Endothelial cell of hepatic sinusoid (primary cell): ENCODE measurements at regions not wholly inside any gene's neighbourhood (a gene's known extent, or its start where the extent isn't known, plus 50 kb on each side); places are given as distances from the start of the nearest gene placed in this dataset.

Experiments
- in situ Hi-C: cut with HindIII; loops from 2 replicates; pipeline ENCODE4 v1.10.0; 2017; ENCODE audit warnings: low sequenced_read_pairs

DNA sequence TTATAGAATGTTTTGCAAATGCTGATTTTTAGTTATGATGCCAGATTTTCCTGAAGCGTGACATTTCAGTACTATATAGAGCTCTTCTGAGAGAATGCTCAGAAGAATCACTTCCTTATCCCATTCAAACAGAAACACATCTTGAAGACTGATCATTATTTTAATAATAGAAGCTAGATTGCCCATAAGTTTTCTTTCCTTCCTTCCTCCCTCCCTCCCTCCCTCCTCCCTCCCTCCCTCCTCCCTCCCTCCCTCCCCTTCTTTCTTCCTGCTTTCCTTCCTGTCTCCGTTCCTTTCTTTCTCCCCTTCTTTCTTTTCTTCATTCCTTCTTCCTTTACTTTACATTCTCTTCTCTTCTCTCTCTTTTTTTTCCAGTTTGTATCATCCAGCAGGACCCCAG, 767.4 kb downstream of the IRX1 start:
- in situ Hi-C loops, result no loop called here

DNA sequence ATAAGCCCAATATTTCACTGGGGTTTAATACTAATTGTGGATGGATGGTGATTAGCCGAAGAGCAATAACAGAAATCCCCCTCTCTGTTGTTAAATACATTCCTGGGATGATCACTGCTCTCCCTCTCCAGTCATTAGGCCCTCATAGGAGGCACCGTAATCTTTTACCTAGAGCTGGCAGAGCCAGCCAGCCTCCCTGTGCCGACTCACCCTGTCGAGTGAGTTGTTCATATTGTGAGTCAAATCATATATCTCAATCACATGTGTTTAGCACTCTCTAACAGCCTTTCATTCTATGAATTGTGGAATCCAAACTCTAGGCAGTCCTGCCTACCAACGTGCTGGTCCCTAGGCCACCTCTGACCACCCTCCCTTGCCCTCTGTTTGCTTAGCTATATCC, 771.0 kb downstream of the IRX1 start:
- in situ Hi-C loops, result no loop called here

DNA sequence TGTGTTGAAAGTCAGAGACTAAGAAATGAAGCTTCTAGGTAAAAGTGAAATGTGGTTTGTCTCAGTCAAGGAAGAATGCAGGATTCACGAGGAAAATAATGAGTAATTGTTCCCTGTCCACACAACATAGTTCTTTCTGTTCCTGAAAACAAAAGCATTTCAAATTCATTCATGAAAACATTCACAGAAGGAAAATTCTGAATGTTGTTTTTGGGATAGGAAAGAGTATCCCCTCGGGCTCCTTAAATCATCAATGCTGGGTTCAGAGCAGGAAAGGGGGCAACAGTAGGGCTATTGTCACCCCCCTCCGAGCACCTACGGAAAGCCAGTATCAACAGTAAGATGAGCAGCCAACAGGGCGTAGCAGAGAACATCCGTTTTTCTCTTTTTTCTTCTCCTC, 769.9 kb upstream of the ADAMTS16 start:
- in situ Hi-C loops, result no loop called here

DNA sequence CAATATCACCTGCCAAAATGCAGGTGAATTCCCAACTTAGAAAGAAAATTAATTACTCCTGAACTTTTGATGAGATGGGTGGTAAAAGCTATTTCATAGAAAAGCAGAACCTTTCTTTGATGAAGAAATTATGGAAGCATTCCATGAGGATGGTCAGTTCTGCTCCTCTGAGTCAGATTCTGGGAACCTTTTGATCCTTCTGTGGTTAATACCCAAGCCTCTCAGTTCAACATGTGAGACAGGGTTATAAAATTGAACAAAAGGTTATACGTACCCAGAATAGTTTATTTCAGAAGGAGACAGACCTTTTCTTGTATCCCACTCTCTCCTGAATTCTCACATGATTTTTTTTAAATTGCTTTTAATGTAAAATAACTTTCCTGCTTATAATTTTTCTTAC, 767.6 kb upstream of the ADAMTS16 start:
- in situ Hi-C loops, result no loop called here

DNA sequence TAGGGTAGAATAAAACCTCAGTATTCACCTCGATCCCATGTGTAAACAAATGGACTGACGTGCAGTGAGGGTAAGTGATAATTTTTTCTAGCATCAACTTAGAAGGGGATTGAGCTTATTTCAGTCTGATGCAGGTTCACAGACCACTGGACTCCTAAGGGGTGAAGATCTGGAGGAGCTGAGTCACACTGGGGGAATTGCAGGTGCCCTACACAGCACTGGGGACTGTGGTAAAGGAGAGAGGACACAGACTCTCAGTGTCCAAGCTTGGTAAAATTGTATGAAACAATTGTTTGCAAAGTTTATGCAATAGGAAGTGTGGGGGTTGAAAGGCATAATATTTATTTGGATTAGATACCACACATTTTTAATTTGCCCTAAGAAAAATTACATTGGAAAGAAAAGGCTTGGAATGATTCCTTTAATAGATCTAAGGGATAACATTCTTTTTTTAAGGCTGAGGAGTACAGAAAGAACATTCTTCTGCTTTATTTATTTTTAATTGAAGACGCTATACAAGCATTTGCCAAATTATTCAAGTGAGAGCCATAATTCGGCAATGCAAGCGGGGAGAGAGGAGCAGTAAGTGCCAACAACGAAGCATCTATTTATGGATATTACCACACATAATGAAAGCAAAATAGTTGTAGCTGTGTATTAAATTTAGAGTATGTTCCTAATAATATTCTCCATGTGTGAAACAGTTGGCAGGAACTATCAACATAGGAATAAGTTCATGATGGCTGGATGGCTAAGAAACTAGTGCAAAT, 766.9 kb upstream of the ADAMTS16 start:
- in situ Hi-C loops, result no loop called here

DNA sequence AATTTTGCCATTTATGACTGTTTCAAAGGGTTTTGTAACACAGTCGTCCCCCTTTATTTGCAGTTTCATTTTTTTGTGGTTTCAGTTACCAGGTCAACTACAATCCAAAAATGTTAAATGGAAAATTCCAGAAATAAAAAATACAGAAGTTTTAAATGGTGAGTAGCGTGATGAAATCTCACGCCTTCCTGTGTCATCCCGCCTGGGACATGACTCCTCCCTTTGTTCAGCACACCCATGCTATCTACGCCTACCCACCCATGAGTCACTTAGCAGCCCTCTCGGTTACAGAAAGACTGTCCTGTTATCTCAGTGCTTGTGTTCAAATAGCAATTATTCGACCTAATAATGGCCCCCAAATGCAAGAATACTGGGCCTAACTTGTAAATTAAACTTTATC, 765.3 kb upstream of the ADAMTS16 start:
- in situ Hi-C loops, result loop anchor here (5.0 kb wide), 1 partner anchor 37 kb away; no protein-coding TSS in a partner anchor

DNA sequence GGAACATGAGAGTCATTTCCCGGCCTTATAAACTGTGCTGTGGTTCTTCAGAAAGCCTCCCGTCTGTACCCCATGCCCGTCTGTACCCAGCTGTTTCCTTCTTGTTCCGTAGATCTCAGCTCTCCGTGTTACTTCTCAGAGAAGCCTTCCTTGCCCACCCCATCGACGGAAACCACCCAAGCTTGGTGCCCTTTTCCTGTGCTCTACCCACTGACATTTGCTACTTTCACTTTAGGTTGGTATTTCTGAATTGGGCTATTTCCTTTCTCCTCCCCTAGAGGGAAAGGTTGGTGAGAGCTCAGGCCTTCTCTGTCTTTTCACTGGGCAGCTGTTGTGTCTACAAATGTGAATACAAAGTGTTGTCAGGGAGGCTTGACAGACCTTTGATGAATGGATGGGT, 764.5 kb upstream of the ADAMTS16 start:
- in situ Hi-C loops, result loop anchor here (5.0 kb wide), 1 partner anchor 37 kb away; no protein-coding TSS in a partner anchor

DNA sequence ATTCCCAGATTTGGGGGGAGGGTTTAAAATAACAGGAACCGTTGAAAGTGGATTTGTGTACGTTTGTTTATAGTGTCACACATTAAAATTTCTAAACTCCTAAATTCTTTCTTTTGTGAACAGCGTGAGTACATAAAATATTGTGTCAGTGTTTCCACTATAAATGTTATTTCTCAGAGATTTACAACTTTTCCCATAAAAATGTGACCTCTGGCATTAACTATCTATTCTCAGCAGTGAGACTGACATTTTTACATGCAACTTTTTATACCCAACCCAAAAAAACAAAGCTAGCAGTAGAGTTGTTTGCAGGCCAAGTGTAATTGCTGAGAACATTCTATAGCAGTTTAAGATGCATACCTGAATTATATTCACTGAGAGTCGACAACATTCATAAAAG, 757.0 kb upstream of the ADAMTS16 start:
- in situ Hi-C loops, result no loop called here

DNA sequence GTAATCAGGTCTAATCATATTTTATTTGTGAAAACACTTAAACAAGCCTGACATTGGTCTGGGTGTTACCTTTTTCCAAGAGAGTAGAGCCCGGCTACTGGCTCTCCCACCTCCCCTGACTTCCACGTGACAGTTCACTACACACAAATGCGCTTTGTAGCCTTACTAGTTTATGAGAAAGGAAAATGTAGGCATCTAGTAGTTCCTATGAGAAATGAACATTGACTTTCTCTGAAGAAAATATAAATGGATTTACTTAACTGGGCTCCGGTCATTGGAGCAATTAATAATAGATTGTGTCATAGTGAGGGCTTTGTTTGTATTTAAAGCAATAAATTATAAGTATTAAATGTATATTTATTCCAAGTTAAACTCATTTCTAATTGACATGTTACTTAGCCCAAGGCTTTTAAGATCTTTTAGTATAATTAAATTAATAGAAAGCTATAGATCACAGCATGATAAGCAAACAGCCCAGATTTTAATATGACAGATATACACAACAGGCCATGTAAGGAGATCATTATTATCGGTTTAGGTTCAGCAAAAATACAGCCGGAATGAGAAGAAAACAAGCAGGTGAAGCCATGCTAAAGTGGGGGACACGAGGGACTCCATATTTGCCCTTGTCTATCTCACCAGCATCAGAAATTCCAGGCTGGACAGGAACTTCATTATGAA, 756.5 kb upstream of the ADAMTS16 start:
- in situ Hi-C loops, result no loop called here

DNA sequence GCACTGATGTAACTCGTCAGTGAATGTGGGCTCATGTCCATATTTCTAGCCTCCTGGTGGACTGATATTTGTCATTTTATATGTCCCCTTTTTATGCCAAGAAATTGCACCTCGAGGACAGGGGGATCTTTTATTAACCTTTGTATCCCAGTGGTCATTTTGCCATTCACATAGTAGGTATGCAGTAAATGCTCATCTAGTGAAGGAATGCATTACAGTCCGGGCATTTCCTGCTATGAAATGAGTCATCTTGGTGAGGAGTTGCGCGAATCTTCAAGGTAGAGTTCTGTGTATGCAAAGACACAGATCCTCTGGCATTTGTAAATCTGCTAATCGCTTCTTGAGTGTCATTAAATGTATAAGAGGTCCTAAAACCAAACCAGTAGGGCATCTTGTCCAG, 755.5 kb upstream of the ADAMTS16 start:
- in situ Hi-C loops, result no loop called here

DNA sequence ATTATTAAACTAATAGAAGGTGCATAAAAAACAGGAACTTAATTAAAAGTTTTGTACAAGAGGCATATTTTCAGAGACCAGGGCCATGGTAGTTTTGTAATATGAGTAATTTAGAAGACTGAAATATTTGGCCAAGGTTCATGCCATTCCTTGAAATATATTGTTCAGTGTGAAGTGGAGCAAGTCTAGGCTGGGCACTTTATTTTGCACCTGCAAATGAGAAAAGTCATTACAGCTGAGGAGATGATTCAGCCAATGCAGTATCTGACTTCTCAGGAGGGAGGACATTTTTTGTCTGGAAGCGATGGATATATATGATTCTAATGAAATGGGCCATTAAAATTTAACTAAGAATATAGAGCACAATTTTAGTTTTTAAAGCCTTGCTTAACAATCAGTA, 754.0 kb upstream of the ADAMTS16 start:
- in situ Hi-C loops, result no loop called here

DNA sequence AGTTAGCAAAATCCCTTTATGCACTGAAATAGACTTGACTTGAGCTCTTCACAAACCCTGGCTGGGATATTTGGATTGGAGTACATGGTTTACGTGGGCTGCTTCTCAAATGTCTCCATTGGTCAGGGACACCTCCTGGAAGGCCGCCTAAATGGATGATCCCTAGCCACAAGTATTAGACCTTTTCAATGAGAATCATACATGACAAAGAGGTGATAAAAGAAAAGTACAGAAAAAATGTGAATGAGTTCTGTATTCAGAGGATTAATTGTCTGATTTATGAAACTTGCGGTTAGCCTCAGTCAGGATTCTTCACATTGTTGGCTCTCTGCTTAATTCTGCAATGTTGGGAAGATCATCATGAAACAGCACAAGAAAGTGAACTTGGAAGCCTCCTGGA, 752.8 kb upstream of the ADAMTS16 start:
- in situ Hi-C loops, result no loop called here

DNA sequence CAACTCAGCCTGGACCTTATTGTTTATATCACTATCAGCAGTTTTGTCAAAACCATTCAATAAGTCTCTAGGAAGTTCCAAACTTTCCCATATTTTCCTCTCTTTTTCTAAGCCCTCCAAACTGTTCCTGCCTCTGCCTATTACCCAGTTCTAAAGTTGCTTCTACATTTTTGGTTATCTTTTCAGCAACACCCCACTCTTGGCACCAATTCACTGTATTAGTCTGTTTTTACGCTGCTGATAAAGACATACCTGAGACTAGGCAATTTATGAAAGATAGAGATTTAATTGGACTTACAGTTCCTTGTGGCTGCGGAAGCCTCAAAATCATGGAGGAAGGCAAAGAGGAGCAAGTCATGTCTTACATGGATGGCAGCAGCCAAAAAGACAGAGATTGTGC, 744.4 kb upstream of the ADAMTS16 start:
- in situ Hi-C loops, result no loop called here

DNA sequence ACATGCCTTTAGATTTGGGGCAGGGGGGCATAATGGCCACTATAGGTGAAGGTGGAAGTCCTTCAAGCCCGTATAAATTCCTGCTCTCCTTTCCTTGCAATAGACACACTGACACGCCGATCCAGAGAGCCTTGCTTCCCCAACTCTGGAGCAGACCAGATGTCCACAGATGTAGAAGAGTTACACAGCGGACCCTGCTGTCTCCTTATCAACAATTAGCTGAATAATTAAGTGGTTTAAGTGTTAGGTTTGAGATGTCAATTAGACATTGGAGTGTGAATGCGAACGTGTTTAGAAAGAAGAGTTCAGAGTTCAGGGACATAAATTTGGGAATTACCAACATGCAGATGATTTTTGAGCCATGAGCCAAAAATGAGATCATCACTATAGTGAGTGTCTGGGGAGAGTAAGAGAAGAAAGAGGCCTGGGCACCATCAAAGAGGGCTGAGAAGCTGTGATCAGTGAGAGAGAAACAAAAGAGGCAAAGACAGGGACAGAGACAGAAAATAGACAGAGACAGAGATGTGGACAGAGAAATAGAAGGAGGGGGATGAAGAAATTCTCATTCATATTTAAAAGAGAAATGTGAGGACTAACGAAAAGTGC, 734.4 kb upstream of the ADAMTS16 start:
- in situ Hi-C loops, result no loop called here

DNA sequence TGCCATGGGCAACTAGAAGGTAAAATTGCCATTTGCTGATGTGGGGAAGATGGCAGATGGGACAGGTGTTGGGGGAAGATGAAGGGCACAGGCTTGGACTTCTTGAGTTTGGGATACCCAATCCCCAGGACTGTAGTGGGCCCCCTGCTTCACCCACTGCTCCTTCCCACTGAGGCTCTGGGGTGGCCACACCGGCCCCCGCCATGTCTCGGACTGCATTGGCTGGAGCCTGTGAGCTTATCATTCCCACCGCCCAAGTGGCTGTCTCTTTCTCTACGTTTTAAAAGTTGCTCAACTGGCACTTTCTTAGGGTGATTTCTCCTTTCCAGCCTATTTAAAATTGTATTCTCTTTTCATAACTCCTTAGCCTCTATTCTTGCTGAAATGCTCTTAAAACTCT, 730.0 kb upstream of the ADAMTS16 start:
- in situ Hi-C loops, result loop anchor here (5.0 kb wide), 1 partner anchor 33 kb away; no protein-coding TSS in a partner anchor

DNA sequence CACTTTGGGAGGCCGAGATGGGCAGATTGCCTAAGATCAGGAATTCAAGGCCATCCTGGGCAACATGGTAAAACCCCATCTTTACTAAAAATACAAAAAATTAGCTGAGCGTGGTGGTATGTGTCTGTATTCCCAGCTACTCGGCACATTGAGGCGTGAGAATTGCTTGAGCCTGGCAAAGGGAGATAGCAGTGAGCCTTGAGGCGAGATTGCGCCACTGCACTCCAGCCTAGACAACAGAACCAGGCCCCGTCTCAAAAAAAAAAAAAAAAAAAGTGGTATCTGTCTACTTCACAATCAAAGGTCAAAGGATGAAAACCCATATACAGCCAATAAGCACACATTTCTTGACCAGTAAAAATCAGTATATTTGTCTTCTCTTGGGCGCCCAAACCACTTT, 728.5 kb upstream of the ADAMTS16 start:
- in situ Hi-C loops, result loop anchor here (5.0 kb wide), 1 partner anchor 34 kb away; no protein-coding TSS in a partner anchor

DNA sequence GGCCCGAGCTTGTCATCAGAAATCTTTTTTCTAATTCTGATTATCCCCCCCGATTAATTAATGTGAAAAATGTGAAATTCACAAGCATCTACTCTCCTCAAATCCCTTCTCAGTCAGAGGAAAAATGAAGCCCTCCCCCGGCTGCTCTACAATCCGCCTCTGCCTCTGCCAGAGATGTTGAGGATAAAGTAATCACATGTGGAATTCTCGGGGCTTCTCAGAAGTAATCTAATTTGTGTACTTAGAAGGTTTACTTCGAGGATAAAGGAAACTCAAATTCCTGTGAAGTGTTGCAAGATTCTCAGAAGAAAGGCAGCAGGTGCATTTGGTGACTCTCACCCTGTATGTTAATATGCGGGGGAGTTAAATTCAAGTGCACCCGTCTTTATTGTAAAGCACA, 726.1 kb upstream of the ADAMTS16 start:
- in situ Hi-C loops, result loop anchor here (5.0 kb wide), 1 partner anchor 37 kb away; no protein-coding TSS in a partner anchor

DNA sequence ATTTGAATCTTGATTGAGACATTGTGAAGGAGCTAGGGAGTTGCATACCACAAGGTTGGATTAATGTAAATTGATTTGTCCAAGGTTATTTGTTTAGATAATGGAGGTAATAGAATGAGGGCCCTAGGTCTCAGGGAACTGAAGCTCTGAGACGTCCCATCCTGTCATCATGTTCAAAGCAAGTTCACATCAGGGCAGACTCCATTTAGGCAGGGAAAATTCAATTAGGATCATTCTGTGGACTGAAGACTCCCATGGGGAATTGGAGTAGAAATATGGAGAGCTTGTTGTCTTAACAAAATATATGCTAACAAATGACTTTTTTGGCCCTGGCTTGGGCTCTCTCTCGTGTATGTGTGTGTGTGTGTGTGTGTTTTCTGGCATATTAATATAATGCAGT, 722.0 kb upstream of the ADAMTS16 start:
- in situ Hi-C loops, result no loop called here

DNA sequence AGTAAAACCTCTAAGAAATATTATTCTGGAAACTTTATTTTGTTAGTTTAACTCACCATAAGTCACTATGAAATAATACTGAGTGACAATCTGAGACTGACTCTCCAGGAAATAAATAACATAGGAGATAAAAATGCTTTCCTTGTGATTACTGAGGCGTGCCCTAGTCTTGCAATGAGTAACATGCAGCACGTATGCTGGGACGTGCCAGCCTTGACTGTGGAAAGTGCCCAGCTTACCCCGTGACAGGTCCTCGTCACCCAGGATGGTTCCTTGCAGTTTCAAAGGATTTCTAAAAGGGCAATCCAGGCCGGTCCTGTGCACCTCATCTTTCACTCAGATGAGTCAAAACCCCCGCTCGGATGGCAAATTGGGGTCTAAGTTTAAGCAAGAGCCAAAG, 720.8 kb upstream of the ADAMTS16 start:
- in situ Hi-C loops, result no loop called here

DNA sequence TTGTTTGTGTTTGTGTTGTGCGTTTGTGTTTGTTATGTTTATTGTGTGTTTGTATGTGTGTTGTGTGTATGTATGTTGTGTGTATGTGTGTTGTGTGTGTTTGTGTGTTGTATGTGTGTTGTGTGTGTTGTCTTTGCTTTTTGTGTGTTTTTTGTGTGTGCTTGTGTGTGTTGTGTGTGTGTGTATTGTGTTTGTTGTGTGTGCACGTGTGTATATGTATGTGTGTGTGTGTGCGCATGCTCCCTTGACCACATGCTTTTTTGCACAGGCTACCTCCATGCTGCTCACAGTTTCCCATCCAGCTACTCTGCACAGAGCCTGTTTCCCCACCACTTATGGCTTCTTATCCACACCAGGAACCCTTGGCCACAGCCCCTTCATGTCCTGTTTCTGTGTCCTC, 720.0 kb upstream of the ADAMTS16 start:
- in situ Hi-C loops, result no loop called here

DNA sequence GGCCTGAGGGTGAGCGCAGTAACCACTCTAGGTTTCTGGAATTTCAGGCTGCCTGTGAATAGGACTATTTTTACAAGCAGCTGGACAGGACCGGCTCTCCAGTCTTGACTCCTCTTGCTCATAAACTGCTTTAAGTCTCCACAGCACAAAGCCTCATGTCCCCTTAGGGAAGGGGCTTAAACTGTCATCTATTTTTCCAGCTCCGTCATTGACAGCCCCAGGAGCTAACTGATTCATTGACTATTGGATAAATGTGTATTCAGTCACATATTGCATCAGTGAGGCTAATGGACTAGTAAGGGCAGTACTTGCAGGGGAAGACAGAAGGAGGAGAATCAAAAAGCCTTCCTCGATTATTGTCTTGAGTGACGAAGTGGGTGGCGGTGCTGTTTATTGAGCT, 719.4 kb upstream of the ADAMTS16 start:
- in situ Hi-C loops, result no loop called here

DNA sequence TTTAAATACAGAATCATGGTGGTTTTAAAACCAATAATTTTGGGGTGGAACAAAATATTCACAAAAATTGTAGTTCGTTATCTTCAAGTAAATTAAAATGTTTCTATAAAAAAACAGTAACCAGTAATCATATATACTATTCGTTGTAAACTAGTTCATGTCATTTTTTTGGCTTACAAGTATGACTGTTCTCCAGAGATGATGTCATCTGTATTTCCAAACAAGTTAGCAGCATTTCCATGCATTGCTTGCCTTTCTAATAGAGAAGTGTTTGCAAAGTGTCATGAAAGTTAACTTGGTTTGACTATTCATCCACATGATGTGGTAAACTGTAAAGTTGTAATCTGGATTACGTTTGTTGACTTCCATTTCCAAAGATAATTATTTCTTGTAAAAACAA, 717.9 kb upstream of the ADAMTS16 start:
- in situ Hi-C loops, result no loop called here
